PFSK-1 (cell line): ENCODE measurements at regions not wholly inside any gene's neighbourhood (a gene's known extent, or its start where the extent isn't known, plus 50 kb on each side); places are given as distances from the start of the nearest gene placed in this dataset.

Experiments used
- FOXP2 ChIP-seq: optimal IDR thresholded peaks from 2 replicates; pipeline ENCODE3; 2011; ENCODE audit warnings: borderline replicate concordance, control low read depth, inconsistent platforms; ENCODE audit not compliant: insufficient read depth; ENCODE audit errors: extremely low read length, extremely low read depth
- POLR2AphosphoS5 ChIP-seq: IDR thresholded peaks from 2 replicates; pipeline ENCODE4 v1.6.1; 2012; ENCODE audit warnings: low read depth, mild to moderate bottlenecking, control low read depth, low read length, moderate library complexity
- REST ChIP-seq, 2 experiments: IDR thresholded peaks; 2 replicates each; pipeline versions ENCODE4 v1.6.1 to v1.8.0; 2011 to 2012; ENCODE audit warnings: low read depth in 2 of 2, low read length in 2 of 2, control low read depth in 1 of 2, inconsistent platforms in 1 of 2, mild to moderate bottlenecking in 1 of 2, moderate library complexity in 1 of 2; ENCODE audit not compliant: insufficient read depth in 1 of 2
- TAF1 ChIP-seq: IDR thresholded peaks from 2 replicates; pipeline ENCODE4 v1.6.1; 2012; ENCODE audit warnings: low read length, control low read depth, borderline replicate concordance; ENCODE audit not compliant: insufficient read depth

GRCh38 chr6:21506126-21506525, 87.4 kb upstream of the SOX4 start:
- TF ChIP-seq REST (IDR thresholded peaks at IDR 0.05; ENCODE audit: insufficient read depth in 1 of 2, low read depth in 2 of 2, low read length in 2 of 2), result no peak
- no peak for TF ChIP-seq POLR2AphosphoS5
- TF ChIP-seq TAF1, result no peak
- TF ChIP-seq FOXP2, result no peak
